ENCODE measurements at regions not wholly inside any gene's neighbourhood (a gene's known extent, or its start where the extent isn't known, plus 50 kb on each side); places are given as distances from the start of the nearest gene placed in this dataset.

DNA sequence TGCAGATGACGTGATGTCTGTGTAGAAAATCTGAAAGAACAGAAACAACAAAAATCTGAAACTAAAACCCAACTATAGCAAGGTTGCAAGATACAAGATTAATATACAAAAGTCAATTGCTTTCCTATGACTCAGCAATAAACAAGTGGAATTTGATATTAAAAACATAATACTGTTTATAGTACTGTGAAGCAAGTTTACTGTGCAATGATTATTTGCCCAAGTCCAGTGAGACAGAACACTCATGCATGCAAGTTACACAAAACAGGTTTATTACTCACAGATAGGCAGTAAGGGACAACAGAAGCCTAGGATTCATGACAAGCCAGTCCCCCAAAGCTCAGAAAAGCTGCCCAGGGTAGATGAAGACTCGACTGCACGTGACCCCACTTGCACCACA, 62.4 kb upstream of the RAB4A start:
- no peaks in the 10 kb centered on the region for H3K27me3 ChIP-seq (ENCODE audit: low read depth)
- no peaks in the 10 kb centered on the region for H3K9me3 ChIP-seq
- no peak overlapping the region for H3K4me3 ChIP-seq
- no peaks in the 10 kb centered on the region for H3K36me3 ChIP-seq
- TF ChIP-seq CTCF (IDR thresholded peaks at IDR 0.05), result no peak
- H3K4me1 ChIP-seq, result no peaks in the 10 kb centered on the region
- ATAC-seq (no peak), DNase-seq (no peak)
- intact Hi-C loops (cut with DNase I), result no loop called here
- no peak overlapping the region for H3K27ac ChIP-seq

GRCh38 chr1:229209386-229209785, 61.5 kb upstream of the RAB4A start:
- intact Hi-C loops (cut with DNase I), result no loop called here
- no peak for DNase-seq
- no peak overlapping the region for H3K27ac ChIP-seq
- H3K27me3 ChIP-seq (ENCODE audit: low read depth), result no peaks in the 10 kb centered on the region
- no peak for ATAC-seq
- no peaks in the 10 kb centered on the region for H3K36me3 ChIP-seq
- no peak for TF ChIP-seq CTCF (IDR thresholded peaks at IDR 0.05)
- H3K9me3 ChIP-seq, result no peaks in the 10 kb centered on the region
- H3K4me3 ChIP-seq, result no peak overlapping the region
- H3K4me1 ChIP-seq, result no peaks in the 10 kb centered on the region

DNA sequence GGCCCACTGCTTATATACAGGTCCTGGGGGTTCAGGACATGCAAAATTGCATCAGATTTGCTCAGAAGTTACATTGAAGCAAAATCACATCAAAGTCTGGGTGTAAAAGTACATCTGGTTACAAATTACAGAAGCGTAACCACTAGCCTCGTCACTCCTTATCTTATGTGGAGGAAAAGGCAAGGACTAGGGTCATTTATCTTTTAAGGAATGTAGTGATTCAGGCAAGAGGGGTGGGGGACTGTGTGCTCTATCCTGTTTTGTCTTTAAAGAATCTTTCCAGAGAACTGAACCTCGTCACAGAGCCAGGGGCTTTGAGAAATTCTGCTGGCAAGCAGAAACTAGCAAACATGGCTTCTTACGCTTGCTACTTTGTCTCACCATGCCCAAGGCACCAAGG, 61.1 kb upstream of the RAB4A start:
- DNase-seq, result no peak
- TF ChIP-seq CTCF (IDR thresholded peaks at IDR 0.05), result no peak
- ATAC-seq, result no peak
- intact Hi-C loops (cut with DNase I), result no loop called here
- Histone ChIP-seq H3K9me3 (no peaks in the 10 kb centered on the region), H3K27ac (no peak overlapping the region), H3K27me3 (ENCODE audit: low read depth) (no peaks in the 10 kb centered on the region), H3K4me1 (no peaks in the 10 kb centered on the region), H3K4me3 (no peak overlapping the region), H3K36me3 (no peaks in the 10 kb centered on the region)

GRCh38 chr1:229210844-229211243, 60.1 kb upstream of the RAB4A start:
- Histone ChIP-seq H3K4me1 (no peaks in the 10 kb centered on the region), H3K9me3 (no peaks in the 10 kb centered on the region), H3K4me3 (no peak overlapping the region), H3K36me3 (no peaks in the 10 kb centered on the region), H3K27me3 (ENCODE audit: low read depth) (no peaks in the 10 kb centered on the region), H3K27ac (no peak overlapping the region)
- ATAC-seq (no peak), DNase-seq (no peak)
- TF ChIP-seq CTCF (IDR thresholded peaks at IDR 0.05), result no peak
- intact Hi-C loops (cut with DNase I), result no loop called here

DNA sequence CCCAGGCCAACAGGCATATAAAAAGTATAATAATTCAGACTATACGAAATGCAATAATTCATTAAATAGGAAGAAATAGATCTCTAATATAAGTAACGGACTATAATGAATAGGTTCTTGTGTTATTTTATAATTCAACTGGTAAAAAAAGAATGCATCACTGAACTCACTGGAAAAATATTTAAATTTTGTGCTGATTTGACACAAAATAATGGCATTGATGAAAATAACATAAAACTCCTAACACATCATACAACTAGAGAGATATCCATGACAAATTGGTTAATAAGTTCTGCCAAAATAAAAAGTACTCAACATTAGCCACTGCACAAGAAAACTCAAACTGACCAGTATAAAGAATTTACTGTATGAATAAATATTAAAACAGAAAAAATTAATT, 57.1 kb upstream of the RAB4A start:
- Histone ChIP-seq H3K27ac (no peak overlapping the region), H3K27me3 (ENCODE audit: low read depth) (no peaks in the 10 kb centered on the region), H3K36me3 (no peaks in the 10 kb centered on the region), H3K4me1 (no peaks in the 10 kb centered on the region), H3K4me3 (no peak overlapping the region), H3K9me3 (no peaks in the 10 kb centered on the region)
- DNase-seq (no peak), ATAC-seq (no peak)
- no peak for TF ChIP-seq CTCF (IDR thresholded peaks at IDR 0.05)
- intact Hi-C loops (cut with DNase I), result no loop called here

DNA sequence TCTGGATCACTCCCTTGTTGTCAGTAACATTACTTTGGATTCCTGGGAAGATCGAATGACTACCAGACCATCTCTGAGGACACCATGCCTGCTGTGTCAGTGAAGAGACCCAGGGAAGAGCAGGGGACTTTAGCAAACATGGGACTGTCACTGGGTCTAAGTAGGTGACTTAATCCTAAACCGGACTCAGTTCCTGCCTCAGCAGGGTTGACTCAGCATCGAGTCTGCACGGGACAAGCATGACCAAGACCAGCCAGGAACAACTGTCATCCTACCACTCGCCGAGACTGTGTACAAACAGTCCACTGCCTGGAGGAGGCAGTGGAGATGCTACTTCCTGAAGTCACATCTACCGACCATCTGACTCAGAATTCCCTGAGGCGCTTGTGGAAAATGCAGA, 53.2 kb upstream of the RAB4A start:
- ATAC-seq, result no peak
- Histone ChIP-seq H3K27ac (no peak overlapping the region), H3K4me3 (no peak overlapping the region), H3K36me3 (no peaks in the 10 kb centered on the region), H3K9me3 (no peaks in the 10 kb centered on the region), H3K4me1 (peaks cover 13% of the 10 kb centered on the region), H3K27me3 (ENCODE audit: low read depth) (no peaks in the 10 kb centered on the region)
- no peak for TF ChIP-seq CTCF (IDR thresholded peaks at IDR 0.05)
- intact Hi-C loops (cut with DNase I), result no loop called here
- no peak for DNase-seq

Data from lower lobe of right lung (tissue), 2 donors.